C4-2B (cell line): ENCODE measurements at regions not wholly inside any gene's neighbourhood (a gene's known extent, or its start where the extent isn't known, plus 50 kb on each side); places are given as distances from the start of the nearest gene placed in this dataset.

Source experiments
- ZFX ChIP-seq: fragments of 450-650 bp; IDR thresholded peaks from 2 replicates; pipeline ENCODE4 v1.6.1; 2017
- TF ChIP-seq, protein P1 (sequence below): fragments of 450-650 bp; conservative IDR thresholded peaks from 2 replicates; pipeline ENCODE4 v1.5.1; 2017; ENCODE audit warnings: mild to moderate bottlenecking

DNA sequence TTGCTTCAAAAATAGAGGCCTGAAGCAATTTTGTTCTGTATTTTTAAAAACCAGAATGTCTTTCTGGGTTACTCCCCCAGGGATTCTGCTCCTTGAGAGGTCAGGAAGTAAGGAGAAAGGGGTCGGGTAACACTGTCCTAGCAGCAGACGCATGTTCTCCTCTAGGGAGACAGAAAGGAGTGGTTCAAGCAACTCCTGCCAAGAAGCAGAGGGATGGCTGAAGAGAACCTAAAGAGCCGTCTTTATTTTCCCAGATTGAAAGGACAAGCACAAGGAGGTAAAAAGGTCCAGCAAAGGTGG lies 58.0 kb upstream of the SLC4A11 start:
- TF ChIP-seq, protein P1, sequence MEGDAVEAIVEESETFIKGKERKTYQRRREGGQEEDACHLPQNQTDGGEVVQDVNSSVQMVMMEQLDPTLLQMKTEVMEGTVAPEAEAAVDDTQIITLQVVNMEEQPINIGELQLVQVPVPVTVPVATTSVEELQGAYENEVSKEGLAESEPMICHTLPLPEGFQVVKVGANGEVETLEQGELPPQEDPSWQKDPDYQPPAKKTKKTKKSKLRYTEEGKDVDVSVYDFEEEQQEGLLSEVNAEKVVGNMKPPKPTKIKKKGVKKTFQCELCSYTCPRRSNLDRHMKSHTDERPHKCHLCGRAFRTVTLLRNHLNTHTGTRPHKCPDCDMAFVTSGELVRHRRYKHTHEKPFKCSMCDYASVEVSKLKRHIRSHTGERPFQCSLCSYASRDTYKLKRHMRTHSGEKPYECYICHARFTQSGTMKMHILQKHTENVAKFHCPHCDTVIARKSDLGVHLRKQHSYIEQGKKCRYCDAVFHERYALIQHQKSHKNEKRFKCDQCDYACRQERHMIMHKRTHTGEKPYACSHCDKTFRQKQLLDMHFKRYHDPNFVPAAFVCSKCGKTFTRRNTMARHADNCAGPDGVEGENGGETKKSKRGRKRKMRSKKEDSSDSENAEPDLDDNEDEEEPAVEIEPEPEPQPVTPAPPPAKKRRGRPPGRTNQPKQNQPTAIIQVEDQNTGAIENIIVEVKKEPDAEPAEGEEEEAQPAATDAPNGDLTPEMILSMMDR, result no peak
- TF ChIP-seq ZFX, result no peak
